Mesothelial cell of epicardium (in vitro differentiated cells): ENCODE measurements at regions not wholly inside any gene's neighbourhood (a gene's known extent, or its start where the extent isn't known, plus 50 kb on each side); places are given as distances from the start of the nearest gene placed in this dataset.
A peak's percentile ranks its signal among the peaks of the same experiment; 100 is the strongest.

Experiments used
- DNase-seq, 2 experiments: peaks; one replicate each; pipeline ENCODE4 v3.0.0; 2021; ENCODE audit warnings: low spot score in 2 of 2; ENCODE audit not compliant: unreplicated experiment in 2 of 2
- H3K27ac Mint-ChIP-seq: 2 replicates; pipeline ENCODE4 v1.8.0; 2021; ENCODE audit warnings: mixed read lengths
- H3K27me3 Mint-ChIP-seq: 2 replicates; pipeline ENCODE4 v1.8.0; 2021; ENCODE audit warnings: low read depth, mixed read lengths
- H3K36me3 Mint-ChIP-seq: 2 replicates; pipeline ENCODE4 v1.8.0; 2021; ENCODE audit warnings: mixed read lengths
- H3K4me1 Mint-ChIP-seq: 2 replicates; pipeline ENCODE4 v1.8.0; 2021; ENCODE audit warnings: mixed read lengths
- H3K4me3 Mint-ChIP-seq: 2 replicates; pipeline ENCODE4 v1.8.0; 2021; ENCODE audit warnings: mild to moderate bottlenecking, moderate library complexity, mixed read lengths
- H3K9me3 Mint-ChIP-seq: 2 replicates; pipeline ENCODE4 v1.8.0; 2021; ENCODE audit warnings: mixed read lengths
- CTCF ChIP-seq: fragments of 200-600 bp; sonication (generic); IDR thresholded peaks from one replicate; pipeline ENCODE4 v1.5.0; 2021; ENCODE audit warnings: antibody characterized with exemption; ENCODE audit not compliant: unreplicated experiment

- Mint-ChIP-seq H3K27ac (no peak overlapping the region), H3K4me3 (no peak overlapping the region), H3K36me3 (no peaks in the 10 kb centered on the region), H3K9me3 (no peaks in the 10 kb centered on the region), H3K27me3 (peaks cover 50% of the 10 kb centered on the region), H3K4me1 (peaks cover 3% of the 10 kb centered on the region)
- no peak for DNase-seq
- no peak for TF ChIP-seq CTCF
Measured at GRCh38 chr22:22064580-22064979, 82.0 kb upstream of the TOP3B start.

- Mint-ChIP-seq H3K9me3 (no peaks in the 10 kb centered on the region), H3K27me3 (peaks cover 54% of the 10 kb centered on the region), H3K27ac (no peak overlapping the region), H3K4me3 (no peak overlapping the region), H3K36me3 (no peaks in the 10 kb centered on the region), H3K4me1 (peaks cover 3% of the 10 kb centered on the region)
- DNase-seq = no peak
- TF ChIP-seq CTCF = no peak
Measured at GRCh38 chr22:22062306-22062793, 79.8 kb upstream of the TOP3B start.

- TF ChIP-seq CTCF = no peak
- H3K4me3 Mint-ChIP-seq = no peak overlapping the region
- H3K27ac Mint-ChIP-seq = no peak overlapping the region
- H3K36me3 Mint-ChIP-seq = no peaks in the 10 kb centered on the region
- no peaks in the 10 kb centered on the region for H3K9me3 Mint-ChIP-seq
- DNase-seq = no peak
- H3K27me3 Mint-ChIP-seq = peaks cover 53% of the 10 kb centered on the region
- H3K4me1 Mint-ChIP-seq = peaks cover 3% of the 10 kb centered on the region
Measured at GRCh38 chr22:22061085-22062077, 78.8 kb upstream of the TOP3B start.

GRCh38 chr22:22060200-22061084, 77.9 kb upstream of the TOP3B start:
- no peak overlapping the region for H3K4me3 Mint-ChIP-seq
- H3K9me3 Mint-ChIP-seq = no peaks in the 10 kb centered on the region
- no peaks in the 10 kb centered on the region for H3K36me3 Mint-ChIP-seq
- H3K27ac Mint-ChIP-seq = no peak overlapping the region
- peaks cover 54% of the 10 kb centered on the region for H3K27me3 Mint-ChIP-seq
- peaks cover 3% of the 10 kb centered on the region for H3K4me1 Mint-ChIP-seq
- TF ChIP-seq CTCF = peak; percentile 62
- DNase-seq = peak; percentile 29 to 62

GRCh38 chr22:22059291-22060002, 76.9 kb upstream of the TOP3B start:
- no peak for TF ChIP-seq CTCF
- Mint-ChIP-seq H3K27ac (no peak overlapping the region), H3K4me3 (no peak overlapping the region), H3K27me3 (peaks cover 53% of the 10 kb centered on the region), H3K4me1 (peaks cover 3% of the 10 kb centered on the region), H3K36me3 (no peaks in the 10 kb centered on the region), H3K9me3 (no peaks in the 10 kb centered on the region)
- no peak for DNase-seq
